Activated CD8-positive, alpha-beta T cell treated with anti-CD3 and anti-CD28 coated beads, Interleukin-2, amount 10 ng/mL, durations not matched to agents 7 days and 5 days (primary cell): ENCODE measurements at regions not wholly inside any gene's neighbourhood (a gene's known extent, or its start where the extent isn't known, plus 50 kb on each side); places are given as distances from the start of the nearest gene placed in this dataset.

Source experiments
- ATAC-seq: fragments of 150-1000 bp; cut with Tn5 transposase; one replicate; pipeline ENCODE4 v1.10.0; 2021; ENCODE audit warnings: moderate library complexity
- CTCF ChIA-PET: fragments of 350-600 bp; sonication (Branson Sonifier 250); formaldehyde crosslinking; loops from one replicate; lab custom pipeline; 2021; ENCODE audit warnings: antibody characterized with exemption; lab: Charles Lee
- POLR2A ChIA-PET: fragments of 350-600 bp; sonication (Branson Sonifier 250); formaldehyde crosslinking; loops from one replicate; lab custom pipeline; 2021; ENCODE audit warnings: antibody characterized with exemption; lab: Charles Lee
- DNase-seq: peaks from one replicate; pipeline ENCODE4 v3.0.0-alpha.2; 2020
- H3K27ac Mint-ChIP-seq: one replicate; pipeline ENCODE4 v1.8.0; 2021; ENCODE audit warnings: mild to moderate bottlenecking, mixed read lengths
- H3K27me3 Mint-ChIP-seq: one replicate; pipeline ENCODE4 v1.8.0; 2021; ENCODE audit warnings: low read depth, mixed read lengths
- H3K36me3 Mint-ChIP-seq: one replicate; pipeline ENCODE4 v1.8.0; 2021; ENCODE audit warnings: low read depth, mixed read lengths
- H3K4me1 Mint-ChIP-seq: one replicate; pipeline ENCODE4 v1.8.0; 2021; ENCODE audit warnings: low read depth, mixed read lengths
- H3K4me3 Mint-ChIP-seq: one replicate; pipeline ENCODE4 v1.8.0; 2021; ENCODE audit warnings: mild to moderate bottlenecking, mixed read lengths
- H3K9me3 Mint-ChIP-seq: one replicate; pipeline ENCODE4 v1.8.0; 2022; ENCODE audit warnings: mixed read lengths; ENCODE audit not compliant: insufficient read depth

- no peaks in the 10 kb centered on the region for H3K9me3 Mint-ChIP-seq
- CTCF ChIA-PET: no interaction called here
These were observed 94.6 kb upstream of the MC3R start for GRCh38 chr20:56153926-56154325.

GRCh38 chr20:56155625-56156024, 92.9 kb upstream of the MC3R start:
- DNase-seq: no peak
- no peak for ATAC-seq
- POLR2A ChIA-PET: no interaction called here
- H3K4me1 Mint-ChIP-seq: no peaks in the 10 kb centered on the region
- no peaks in the 10 kb centered on the region for H3K27me3 Mint-ChIP-seq
- H3K27ac Mint-ChIP-seq: no peak overlapping the region
- H3K4me3 Mint-ChIP-seq: no peak overlapping the region
- CTCF ChIA-PET: no interaction called here
- H3K9me3 Mint-ChIP-seq: no peaks in the 10 kb centered on the region
- H3K36me3 Mint-ChIP-seq: no peaks in the 10 kb centered on the region

More at GRCh38 chr20:56153926-56154325, 94.6 kb upstream of the MC3R start:
- no peak overlapping the region for H3K4me3 Mint-ChIP-seq
- no peaks in the 10 kb centered on the region for H3K36me3 Mint-ChIP-seq
- H3K4me1 Mint-ChIP-seq: no peaks in the 10 kb centered on the region
- no peak for ATAC-seq
- POLR2A ChIA-PET: no interaction called here
- no peak for DNase-seq
- no peaks in the 10 kb centered on the region for H3K27me3 Mint-ChIP-seq
- H3K27ac Mint-ChIP-seq: no peak overlapping the region

GRCh38 chr20:56157530-56158203, 90.9 kb upstream of the MC3R start:
- no peaks in the 10 kb centered on the region for H3K4me1 Mint-ChIP-seq
- no peaks in the 10 kb centered on the region for H3K9me3 Mint-ChIP-seq
- H3K27ac Mint-ChIP-seq: no peak overlapping the region
- ChIA-PET POLR2A (no interaction called here), CTCF (no interaction called here)
- H3K27me3 Mint-ChIP-seq: no peaks in the 10 kb centered on the region
- ATAC-seq: no peak
- no peaks in the 10 kb centered on the region for H3K36me3 Mint-ChIP-seq
- DNase-seq: no peak
- H3K4me3 Mint-ChIP-seq: no peak overlapping the region

GRCh38 chr20:56158489-56158888, 90.0 kb upstream of the MC3R start:
- no peak for DNase-seq
- Mint-ChIP-seq H3K36me3 (no peaks in the 10 kb centered on the region), H3K27ac (no peak overlapping the region), H3K4me3 (no peak overlapping the region), H3K9me3 (no peaks in the 10 kb centered on the region), H3K4me1 (no peaks in the 10 kb centered on the region), H3K27me3 (no peaks in the 10 kb centered on the region)
- CTCF ChIA-PET: no interaction called here
- POLR2A ChIA-PET: no interaction called here
- ATAC-seq: no peak

GRCh38 chr20:56160956-56161355, 87.6 kb upstream of the MC3R start:
- Mint-ChIP-seq H3K4me3 (no peak overlapping the region), H3K4me1 (no peaks in the 10 kb centered on the region), H3K27me3 (no peaks in the 10 kb centered on the region), H3K27ac (no peak overlapping the region), H3K9me3 (no peaks in the 10 kb centered on the region), H3K36me3 (no peaks in the 10 kb centered on the region)
- CTCF ChIA-PET: no interaction called here
- POLR2A ChIA-PET: no interaction called here
- no peak for ATAC-seq
- DNase-seq: no peak

- H3K36me3 Mint-ChIP-seq: no peaks in the 10 kb centered on the region
- no peaks in the 10 kb centered on the region for H3K9me3 Mint-ChIP-seq
- POLR2A ChIA-PET: no interaction called here
- CTCF ChIA-PET: no interaction called here
- DNase-seq (no peak), ATAC-seq (no peak)
- no peaks in the 10 kb centered on the region for H3K4me1 Mint-ChIP-seq
- no peaks in the 10 kb centered on the region for H3K27me3 Mint-ChIP-seq
- no peak overlapping the region for H3K4me3 Mint-ChIP-seq
- no peak overlapping the region for H3K27ac Mint-ChIP-seq
These were observed 84.7 kb upstream of the MC3R start for GRCh38 chr20:56163806-56164205.

- Mint-ChIP-seq H3K4me1 (no peaks in the 10 kb centered on the region), H3K27ac (no peak overlapping the region), H3K4me3 (no peak overlapping the region), H3K27me3 (no peaks in the 10 kb centered on the region), H3K36me3 (no peaks in the 10 kb centered on the region), H3K9me3 (no peaks in the 10 kb centered on the region)
- ATAC-seq: no peak
- POLR2A ChIA-PET: no interaction called here
- CTCF ChIA-PET: no interaction called here
- DNase-seq: no peak
These were observed 81.6 kb upstream of the MC3R start for GRCh38 chr20:56166781-56167465.

- no peaks in the 10 kb centered on the region for H3K27me3 Mint-ChIP-seq
- ChIA-PET POLR2A (no interaction called here), CTCF (no interaction called here)
- no peaks in the 10 kb centered on the region for H3K4me1 Mint-ChIP-seq
- H3K9me3 Mint-ChIP-seq: no peaks in the 10 kb centered on the region
- ATAC-seq (no peak), DNase-seq (no peak)
- H3K27ac Mint-ChIP-seq: no peak overlapping the region
- no peaks in the 10 kb centered on the region for H3K36me3 Mint-ChIP-seq
- no peak overlapping the region for H3K4me3 Mint-ChIP-seq
These were observed 77.2 kb upstream of the MC3R start for GRCh38 chr20:56171087-56172012.

GRCh38 chr20:56173438-56173837, 75.1 kb upstream of the MC3R start:
- ATAC-seq (no peak), DNase-seq (no peak)
- ChIA-PET POLR2A (no interaction called here), CTCF (no interaction called here)
- Mint-ChIP-seq H3K27me3 (no peaks in the 10 kb centered on the region), H3K36me3 (no peaks in the 10 kb centered on the region), H3K4me1 (no peaks in the 10 kb centered on the region), H3K4me3 (no peak overlapping the region), H3K9me3 (no peaks in the 10 kb centered on the region), H3K27ac (no peak overlapping the region)

- Mint-ChIP-seq H3K36me3 (no peaks in the 10 kb centered on the region), H3K9me3 (no peaks in the 10 kb centered on the region)
- DNase-seq: no peak
These were observed 74.1 kb upstream of the MC3R start for GRCh38 chr20:56174416-56174815.

GRCh38 chr20:56175884-56176283, 72.6 kb upstream of the MC3R start:
- no peak for ATAC-seq
- H3K9me3 Mint-ChIP-seq: no peaks in the 10 kb centered on the region
- H3K4me3 Mint-ChIP-seq: no peak overlapping the region
- H3K27me3 Mint-ChIP-seq: no peaks in the 10 kb centered on the region
- DNase-seq: no peak
- no peaks in the 10 kb centered on the region for H3K36me3 Mint-ChIP-seq
- no peaks in the 10 kb centered on the region for H3K4me1 Mint-ChIP-seq
- no peak overlapping the region for H3K27ac Mint-ChIP-seq
- ChIA-PET CTCF (no interaction called here), POLR2A (no interaction called here)

More at GRCh38 chr20:56174416-56174815, 74.1 kb upstream of the MC3R start:
- no peak for ATAC-seq
- Mint-ChIP-seq H3K4me1 (no peaks in the 10 kb centered on the region), H3K27ac (no peak overlapping the region), H3K4me3 (no peak overlapping the region), H3K27me3 (no peaks in the 10 kb centered on the region)
- CTCF ChIA-PET: no interaction called here
- POLR2A ChIA-PET: no interaction called here

- Mint-ChIP-seq H3K27ac (no peak overlapping the region), H3K4me3 (no peak overlapping the region), H3K4me1 (no peaks in the 10 kb centered on the region), H3K36me3 (no peaks in the 10 kb centered on the region), H3K27me3 (no peaks in the 10 kb centered on the region), H3K9me3 (no peaks in the 10 kb centered on the region)
- no peak for DNase-seq
- no peak for ATAC-seq
- CTCF ChIA-PET: no interaction called here
- POLR2A ChIA-PET: no interaction called here
These were observed 70.3 kb upstream of the MC3R start for GRCh38 chr20:56178219-56178618.
